Esophagus muscularis mucosa (tissue), 4 donors: ENCODE measurements at regions not wholly inside any gene's neighbourhood (a gene's known extent, or its start where the extent isn't known, plus 50 kb on each side); places are given as distances from the start of the nearest gene placed in this dataset.

Experiments used
- DNase-seq: peaks from one replicate; pipeline ENCODE4 v3.0.0-alpha.2; 2017; ENCODE audit errors: extremely low spot score
- H3K27ac ChIP-seq, 4 donors: fragments of 200-600 bp; sonication (generic); replicated peaks in 1 of 4; 1 replicate in 3 of 4; 2 replicates in 1 of 4; pipeline ENCODE4 v1.5.1; 2016 to 2019; ENCODE audit warnings: mild to moderate bottlenecking in 1 of 4
- H3K27me3 ChIP-seq, 4 donors: fragments of 200-600 bp; sonication (generic); one replicate each; pipeline versions ENCODE4 v1.5.1 to v1.6.0; 2016 to 2019
- H3K36me3 ChIP-seq, 4 donors: fragments of 200-600 bp; sonication (generic); one replicate each; pipeline ENCODE4 v1.5.1; 2016 to 2019
- H3K4me1 ChIP-seq, 4 donors: fragments of 200-600 bp; sonication (generic); one replicate each; pipeline ENCODE4 v1.5.1; 2016 to 2019
- H3K4me3 ChIP-seq, 4 donors: fragments of 200-600 bp; sonication (generic); 1 replicate in 2 of 4; 2 replicates in 2 of 4; pipeline ENCODE4 v1.5.1; 2016 to 2019; ENCODE audit warnings: mild to moderate bottlenecking in 4 of 4, moderate library complexity in 1 of 4
- H3K9me3 ChIP-seq, 4 donors: fragments of 200-600 bp; sonication (generic); 1 replicate in 3 of 4; 2 replicates in 1 of 4; pipeline ENCODE4 v1.5.1; 2016 to 2019
- EP300 ChIP-seq: sonication (generic); formaldehyde crosslinking; IDR thresholded peaks from one replicate; pipeline ENCODE4 v1.6.1; 2017; ENCODE audit warnings: antibody characterized with exemption
- POLR2A ChIP-seq: fragments of 450-650 bp; IDR thresholded peaks from one replicate; pipeline ENCODE4 v1.6.1; 2017; ENCODE audit warnings: antibody characterized with exemption, moderate library complexity, mild to moderate bottlenecking, low read depth
- POLR2AphosphoS5 ChIP-seq, 2 donors: sonication (generic); formaldehyde crosslinking; IDR thresholded peaks; one replicate each; pipeline ENCODE4 v1.6.1; 2017; ENCODE audit warnings: antibody characterized with exemption in 2 of 2
- WGBS: methylation state at CpG from one replicate; pipeline ENCODE4 v1.1.5; 2018; 5-methylcytosine and 5-hydroxymethylcytosine counted together
- intact Hi-C: fragments of 100-400 bp; cut with DNase I; formaldehyde crosslinking; loops from one replicate; pipeline ENCODE4 v1.15.1; 2023
- TF ChIP-seq, protein P1 (sequence below), 3 experiments: fragments of 200-600 bp in 2 of 3; fragments of 450-650 bp in 1 of 3; sonication (generic) in 2 of 3; IDR thresholded peaks; one replicate each; pipeline ENCODE4 v1.5.1; 2017 to 2019; ENCODE audit warnings: antibody characterized with exemption in 3 of 3, mild to moderate bottlenecking in 2 of 3, moderate library complexity in 1 of 3

DNA sequence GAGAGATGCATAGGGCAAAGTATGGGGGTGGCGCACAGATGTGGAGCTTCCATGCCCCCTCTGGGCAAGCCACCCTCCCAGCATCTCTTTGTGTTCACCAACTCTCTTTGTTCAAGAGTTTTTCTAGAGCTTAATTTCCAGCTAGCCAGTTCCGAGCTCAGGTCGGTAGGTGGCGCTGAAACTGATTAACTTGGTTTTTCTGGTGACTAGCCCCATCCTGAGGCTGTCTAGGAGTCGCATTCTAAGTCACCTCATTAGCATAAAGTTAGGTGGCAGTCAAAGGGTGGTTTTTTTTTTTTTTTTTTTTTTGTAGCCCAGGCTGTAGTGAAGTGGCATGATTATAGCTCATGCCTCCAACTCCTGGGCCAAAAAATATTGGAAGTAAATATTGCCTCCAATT, 476.4 kb downstream of the KDM4C start:
- H3K36me3 ChIP-seq: no peaks in the 10 kb centered on the region
- no peaks in the 10 kb centered on the region for H3K9me3 ChIP-seq
- H3K4me3 ChIP-seq: no peak overlapping the region
- intact Hi-C loops: no loop called here
- TF ChIP-seq POLR2A: no peak
- no peak for TF ChIP-seq POLR2AphosphoS5 (IDR thresholded peaks at IDR 0.05)
- TF ChIP-seq, protein P1, sequence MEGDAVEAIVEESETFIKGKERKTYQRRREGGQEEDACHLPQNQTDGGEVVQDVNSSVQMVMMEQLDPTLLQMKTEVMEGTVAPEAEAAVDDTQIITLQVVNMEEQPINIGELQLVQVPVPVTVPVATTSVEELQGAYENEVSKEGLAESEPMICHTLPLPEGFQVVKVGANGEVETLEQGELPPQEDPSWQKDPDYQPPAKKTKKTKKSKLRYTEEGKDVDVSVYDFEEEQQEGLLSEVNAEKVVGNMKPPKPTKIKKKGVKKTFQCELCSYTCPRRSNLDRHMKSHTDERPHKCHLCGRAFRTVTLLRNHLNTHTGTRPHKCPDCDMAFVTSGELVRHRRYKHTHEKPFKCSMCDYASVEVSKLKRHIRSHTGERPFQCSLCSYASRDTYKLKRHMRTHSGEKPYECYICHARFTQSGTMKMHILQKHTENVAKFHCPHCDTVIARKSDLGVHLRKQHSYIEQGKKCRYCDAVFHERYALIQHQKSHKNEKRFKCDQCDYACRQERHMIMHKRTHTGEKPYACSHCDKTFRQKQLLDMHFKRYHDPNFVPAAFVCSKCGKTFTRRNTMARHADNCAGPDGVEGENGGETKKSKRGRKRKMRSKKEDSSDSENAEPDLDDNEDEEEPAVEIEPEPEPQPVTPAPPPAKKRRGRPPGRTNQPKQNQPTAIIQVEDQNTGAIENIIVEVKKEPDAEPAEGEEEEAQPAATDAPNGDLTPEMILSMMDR (IDR thresholded peaks at IDR 0.05): peak in 1 of 3 experiments; percentile 23
- no peaks in the 10 kb centered on the region for H3K4me1 ChIP-seq
- 58% methylated on average over 5 of the region's 5 CpGs for WGBS
- no peaks in the 10 kb centered on the region for H3K27me3 ChIP-seq
- H3K27ac ChIP-seq: no peak overlapping the region
- no peak for DNase-seq

DNA sequence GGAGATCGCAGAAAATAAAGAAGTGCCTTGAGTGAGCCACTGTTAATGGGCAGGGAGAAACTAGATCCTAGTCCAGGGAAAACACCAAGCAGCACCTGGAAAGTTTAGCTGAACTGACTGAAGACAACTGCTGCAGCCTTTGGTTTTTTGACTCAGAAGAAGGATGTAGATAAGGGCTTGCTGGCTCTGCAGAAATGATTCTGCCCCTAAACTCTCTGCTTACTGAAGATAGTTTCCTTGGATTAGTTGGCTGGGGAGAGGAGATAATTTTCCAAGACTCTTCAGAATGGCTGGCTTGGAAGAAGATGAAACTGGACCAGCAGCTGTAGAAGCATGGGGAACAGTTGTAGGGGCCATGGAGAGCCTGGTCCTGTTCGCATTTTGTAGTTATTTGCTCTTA, 471.8 kb downstream of the KDM4C start:
- WGBS: 94% methylated on average over 2 of the region's 2 CpGs
- Histone ChIP-seq H3K36me3 (no peaks in the 10 kb centered on the region), H3K4me1 (no peaks in the 10 kb centered on the region), H3K4me3 (no peak overlapping the region), H3K27me3 (no peaks in the 10 kb centered on the region), H3K27ac (no peak overlapping the region), H3K9me3 (no peaks in the 10 kb centered on the region)
- intact Hi-C loops: no loop called here
- DNase-seq: peak; percentile 55
- TF ChIP-seq EP300 (no peak), POLR2AphosphoS5 (IDR thresholded peaks at IDR 0.05) (no peak), POLR2A (no peak)
- TF ChIP-seq, protein P1 (IDR thresholded peaks at IDR 0.05): no peak

DNA sequence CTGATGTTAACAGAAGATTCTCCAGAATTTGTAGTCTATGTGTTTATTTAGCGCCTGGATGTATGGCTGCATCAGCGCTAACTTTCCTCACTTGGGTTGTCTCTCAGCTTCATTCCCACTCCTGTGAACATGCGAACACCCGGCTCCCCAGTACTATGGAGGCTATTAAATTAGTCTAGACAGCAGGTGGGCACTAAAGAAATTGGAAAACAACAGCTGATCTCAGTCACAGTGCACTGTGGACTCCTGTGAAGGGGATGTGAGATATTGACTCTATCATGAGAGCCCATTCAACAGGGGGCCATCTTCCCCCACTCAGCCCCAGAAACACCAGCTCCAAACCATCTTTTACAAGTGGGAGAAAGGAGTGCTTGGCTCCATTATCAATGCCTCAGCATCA, 471.0 kb downstream of the KDM4C start:
- DNase-seq: peak; percentile 77
- intact Hi-C loops: no loop called here
- H3K27me3 ChIP-seq: no peaks in the 10 kb centered on the region
- H3K4me3 ChIP-seq: no peak overlapping the region
- H3K4me1 ChIP-seq: no peaks in the 10 kb centered on the region
- H3K9me3 ChIP-seq: no peaks in the 10 kb centered on the region
- no peaks in the 10 kb centered on the region for H3K36me3 ChIP-seq
- no peak overlapping the region for H3K27ac ChIP-seq
- TF ChIP-seq, protein P1 (IDR thresholded peaks at IDR 0.05): no peak
- TF ChIP-seq POLR2A: no peak
- 84% methylated on average over 4 of the region's 4 CpGs for WGBS

DNA sequence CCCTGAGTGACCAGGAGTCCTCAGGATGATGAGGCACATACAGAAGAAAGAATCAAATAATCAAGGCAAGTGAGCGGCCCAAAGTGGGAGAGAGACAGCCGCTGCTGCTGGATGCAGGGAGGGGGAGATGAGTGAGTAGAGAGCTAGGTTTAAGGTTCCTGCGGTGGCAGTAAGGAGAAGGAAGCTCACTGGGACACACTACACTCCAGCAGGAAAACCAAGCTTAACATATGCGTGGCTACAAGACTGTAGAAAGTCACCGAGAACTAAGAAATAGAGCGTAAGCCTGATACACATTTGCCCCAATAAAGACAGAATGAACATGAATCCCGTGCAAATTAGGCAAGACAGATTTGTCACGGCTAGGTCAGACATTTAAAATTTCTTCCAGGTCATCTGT, 470.2 kb downstream of the KDM4C start:
- H3K4me1 ChIP-seq: no peaks in the 10 kb centered on the region
- intact Hi-C loops: no loop called here
- 75% methylated on average over 8 of the region's 8 CpGs for WGBS
- no peak overlapping the region for H3K27ac ChIP-seq
- no peaks in the 10 kb centered on the region for H3K9me3 ChIP-seq
- no peak for TF ChIP-seq POLR2A
- no peak for TF ChIP-seq POLR2AphosphoS5 (IDR thresholded peaks at IDR 0.05)
- TF ChIP-seq, protein P1 (IDR thresholded peaks at IDR 0.05): no peak
- TF ChIP-seq EP300: no peak
- H3K36me3 ChIP-seq: no peaks in the 10 kb centered on the region
- H3K27me3 ChIP-seq: no peaks in the 10 kb centered on the region
- DNase-seq: peak; percentile 78
- H3K4me3 ChIP-seq: no peak overlapping the region

DNA sequence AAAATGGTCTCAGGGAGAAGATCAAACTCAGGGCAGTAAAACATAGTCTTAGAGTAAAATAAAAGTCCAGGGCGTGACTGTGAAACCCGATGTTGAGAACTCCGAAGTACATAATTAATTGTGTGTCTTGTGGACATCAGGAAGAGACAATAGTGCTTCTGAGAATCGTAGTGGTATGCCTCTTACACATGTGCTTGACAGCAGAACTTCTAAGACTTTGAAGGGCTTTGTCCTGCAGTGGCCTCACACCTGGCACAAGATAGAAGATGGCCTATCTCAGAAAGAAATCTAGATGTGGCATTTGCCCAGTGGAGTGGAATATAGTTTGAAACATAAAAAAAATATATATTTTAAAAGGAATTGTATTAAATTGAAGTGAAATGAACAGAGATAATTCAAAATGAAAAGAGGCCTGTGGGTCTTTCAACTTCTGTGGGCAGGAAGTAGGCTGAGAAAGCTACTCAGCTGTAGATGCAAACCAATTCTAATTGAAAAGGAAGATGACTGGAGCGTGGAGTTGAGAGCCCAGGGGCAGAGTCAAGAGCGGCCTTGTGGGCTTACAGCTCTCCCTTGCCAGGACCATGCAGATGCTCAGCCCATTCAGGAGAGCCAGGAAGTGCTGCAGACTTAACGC, 468.4 kb downstream of the KDM4C start:
- Histone ChIP-seq H3K36me3 (no peaks in the 10 kb centered on the region), H3K4me1 (no peaks in the 10 kb centered on the region), H3K27ac (no peak overlapping the region), H3K9me3 (no peaks in the 10 kb centered on the region), H3K27me3 (no peaks in the 10 kb centered on the region), H3K4me3 (no peak overlapping the region)
- WGBS: 80% methylated on average over 7 of the region's 7 CpGs
- TF ChIP-seq POLR2A (no peak), EP300 (no peak)
- peak; percentile 60 for DNase-seq
- intact Hi-C loops: no loop called here
